C4-2B (cell line): ENCODE measurements at regions not wholly inside any gene's neighbourhood (a gene's known extent, or its start where the extent isn't known, plus 50 kb on each side); places are given as distances from the start of the nearest gene placed in this dataset.

Experiments
- CTCF ChIP-seq: fragments of 450-650 bp; conservative IDR thresholded peaks from 2 replicates; pipeline ENCODE4 v1.5.1; 2017; ENCODE audit warnings: mild to moderate bottlenecking
- ZFX ChIP-seq: fragments of 450-650 bp; IDR thresholded peaks from 2 replicates; pipeline ENCODE4 v1.6.1; 2017

- TF ChIP-seq CTCF, result no peak
- TF ChIP-seq ZFX, result no peak
These were observed 61.6 kb upstream of the DYRK2 start for GRCh38 chr12:67586951-67587350.
